ENCODE measurements at regions not wholly inside any gene's neighbourhood (a gene's known extent, or its start where the extent isn't known, plus 50 kb on each side); places are given as distances from the start of the nearest gene placed in this dataset.
"Not testable (repeated sequence)": the region's sequence is repeated elsewhere in the genome, so short reads cannot be mapped to it uniquely, and the experiment has no call there.

- Histone ChIP-seq H3K4me1 (ENCODE audit: control insufficient read depth, insufficient read depth, low read length) (no peaks in the 10 kb centered on the region), H3K27me3 (ENCODE audit: control insufficient read depth, insufficient read depth, low read length) (no peaks in the 10 kb centered on the region), H3K9me3 (ENCODE audit: control insufficient read depth, low read depth, low read length) (no peaks in the 10 kb centered on the region), H3K36me3 (ENCODE audit: control insufficient read depth, insufficient read depth, low read length) (no peaks in the 10 kb centered on the region), H3K4me3 (ENCODE audit: low read length) (no peak overlapping the region), H3K27ac (ENCODE audit: low read length) (no peak overlapping the region)
- no CpG with 5 or more reads among the region's 1 CpG for WGBS (ENCODE audit: insufficient coverage, low lambda C conversion rate)
- no peak for DNase-seq
Observed at GRCh38 chr3:104347291-104347690, 1019.4 kb upstream of the ALCAM start.

GRCh38 chr3:104349836-104350235 is 1016.9 kb upstream of the ALCAM start:
- no peak overlapping the region for H3K27ac ChIP-seq (ENCODE audit: low read length)
- DNase-seq: no peak
- WGBS (ENCODE audit: insufficient coverage, low lambda C conversion rate): 71% methylated on average over 1 of the region's 1 CpG
- H3K4me1 ChIP-seq (ENCODE audit: control insufficient read depth, insufficient read depth, low read length): no peaks in the 10 kb centered on the region
- H3K27me3 ChIP-seq (ENCODE audit: control insufficient read depth, insufficient read depth, low read length): no peaks in the 10 kb centered on the region
- no peaks in the 10 kb centered on the region for H3K36me3 ChIP-seq (ENCODE audit: control insufficient read depth, insufficient read depth, low read length)
- peaks cover 5% of the 10 kb centered on the region for H3K9me3 ChIP-seq (ENCODE audit: control insufficient read depth, low read depth, low read length)
- no peak overlapping the region for H3K4me3 ChIP-seq (ENCODE audit: low read length)

DNA sequence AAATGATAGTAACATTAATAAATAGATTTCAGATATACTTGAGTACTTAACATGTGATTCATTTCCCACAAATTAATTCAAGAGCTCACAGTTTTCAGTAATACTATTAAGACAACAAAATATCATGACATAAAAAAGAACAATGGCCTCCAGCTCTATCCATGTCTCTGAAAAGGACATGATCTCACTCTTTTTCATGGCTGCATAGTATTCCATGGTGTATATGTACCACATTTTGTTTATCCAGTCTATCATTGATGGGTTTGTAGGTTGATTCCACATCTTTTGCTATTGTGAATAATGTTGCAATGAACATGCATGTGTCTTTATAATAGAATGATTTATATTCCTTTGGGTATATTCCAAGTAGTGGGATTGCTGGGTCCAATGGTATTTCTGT is 1012.8 kb upstream of the ALCAM start:
- Histone ChIP-seq H3K4me1 (ENCODE audit: control insufficient read depth, insufficient read depth, low read length) (no peaks in the 10 kb centered on the region), H3K4me3 (ENCODE audit: low read length) (no peak overlapping the region), H3K9me3 (ENCODE audit: control insufficient read depth, low read depth, low read length) (peaks cover 5% of the 10 kb centered on the region), H3K27me3 (ENCODE audit: control insufficient read depth, insufficient read depth, low read length) (no peaks in the 10 kb centered on the region), H3K36me3 (ENCODE audit: control insufficient read depth, insufficient read depth, low read length) (no peaks in the 10 kb centered on the region), H3K27ac (ENCODE audit: low read length) (no peak overlapping the region)
- no peak for DNase-seq

DNA sequence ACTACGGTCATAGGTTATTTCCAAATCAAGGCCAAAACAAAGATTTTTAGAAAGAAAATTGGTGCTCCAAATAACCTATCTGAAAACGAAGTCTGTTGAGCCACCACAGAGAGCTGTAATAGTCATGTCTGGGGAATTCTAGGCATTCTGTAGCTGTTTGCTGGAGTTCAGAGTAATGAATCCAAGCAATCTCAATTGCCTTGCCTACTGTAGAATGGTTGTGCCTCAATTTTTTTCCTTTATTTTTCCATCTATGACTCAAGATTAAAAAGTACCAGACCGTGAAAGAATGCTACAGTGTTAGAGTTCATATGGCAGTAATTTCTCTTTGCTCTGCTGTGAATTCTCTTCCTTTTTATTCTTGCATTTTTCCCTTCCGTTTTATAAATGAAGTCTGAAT is 1007.2 kb upstream of the ALCAM start:
- no peaks in the 10 kb centered on the region for H3K9me3 ChIP-seq (ENCODE audit: control insufficient read depth, low read depth, low read length)
- DNase-seq: no peak
- 82% methylated on average over 3 of the region's 4 CpGs for WGBS (ENCODE audit: insufficient coverage, low lambda C conversion rate)
- no peaks in the 10 kb centered on the region for H3K4me1 ChIP-seq (ENCODE audit: control insufficient read depth, insufficient read depth, low read length)
- H3K4me3 ChIP-seq (ENCODE audit: low read length): no peak overlapping the region
- H3K36me3 ChIP-seq (ENCODE audit: control insufficient read depth, insufficient read depth, low read length): no peaks in the 10 kb centered on the region
- H3K27ac ChIP-seq (ENCODE audit: low read length): no peak overlapping the region
- no peaks in the 10 kb centered on the region for H3K27me3 ChIP-seq (ENCODE audit: control insufficient read depth, insufficient read depth, low read length)

GRCh38 chr3:104360038-104360437 is 1006.7 kb upstream of the ALCAM start:
- no peak overlapping the region for H3K4me3 ChIP-seq (ENCODE audit: low read length)
- H3K9me3 ChIP-seq (ENCODE audit: control insufficient read depth, low read depth, low read length): no peaks in the 10 kb centered on the region
- H3K36me3 ChIP-seq (ENCODE audit: control insufficient read depth, insufficient read depth, low read length): no peaks in the 10 kb centered on the region
- H3K27me3 ChIP-seq (ENCODE audit: control insufficient read depth, insufficient read depth, low read length): no peaks in the 10 kb centered on the region
- no peak overlapping the region for H3K27ac ChIP-seq (ENCODE audit: low read length)
- DNase-seq: no peak
- H3K4me1 ChIP-seq (ENCODE audit: control insufficient read depth, insufficient read depth, low read length): no peaks in the 10 kb centered on the region

DNA sequence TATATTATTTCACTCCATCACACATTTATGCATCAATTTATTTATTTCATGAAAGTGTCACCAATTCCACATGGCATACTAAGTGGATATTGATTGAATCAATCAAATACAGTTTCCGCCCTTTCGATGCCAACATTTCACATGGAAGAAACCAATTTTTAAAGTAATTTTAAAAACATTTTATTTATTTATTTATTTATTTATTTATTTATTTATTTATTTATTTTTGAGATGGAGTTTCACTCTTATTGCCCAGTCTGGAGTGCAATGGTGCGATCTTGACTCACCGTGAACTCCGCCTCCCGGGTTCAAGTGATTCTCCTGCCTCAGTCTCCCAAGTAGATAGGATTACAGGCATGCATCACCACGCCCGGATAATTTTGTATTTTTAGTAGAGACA is 1005.0 kb upstream of the ALCAM start:
- not testable (repeated sequence) for H3K27me3 ChIP-seq (ENCODE audit: control insufficient read depth, insufficient read depth, low read length)
- 88% methylated on average over 2 of the region's 8 CpGs for WGBS (ENCODE audit: insufficient coverage, low lambda C conversion rate)

GRCh38 chr3:104362319-104362718 is 1004.4 kb upstream of the ALCAM start:
- Histone ChIP-seq H3K4me3 (ENCODE audit: low read length) (no peak overlapping the region), H3K36me3 (ENCODE audit: control insufficient read depth, insufficient read depth, low read length) (no peaks in the 10 kb centered on the region), H3K27me3 (ENCODE audit: control insufficient read depth, insufficient read depth, low read length) (no peaks in the 10 kb centered on the region), H3K9me3 (ENCODE audit: control insufficient read depth, low read depth, low read length) (no peaks in the 10 kb centered on the region), H3K4me1 (ENCODE audit: control insufficient read depth, insufficient read depth, low read length) (no peaks in the 10 kb centered on the region), H3K27ac (ENCODE audit: low read length) (no peak overlapping the region)
- WGBS (ENCODE audit: insufficient coverage, low lambda C conversion rate): no CpG with 5 or more reads among the region's 6 CpGs
- no peak for DNase-seq

More for the DNA sequence above, 1005.0 kb upstream of the ALCAM start:
- not testable (repeated sequence) for H3K27ac ChIP-seq (ENCODE audit: low read length); H3K4me3 ChIP-seq (ENCODE audit: low read length); H3K36me3 ChIP-seq (ENCODE audit: control insufficient read depth, insufficient read depth, low read length); H3K9me3 ChIP-seq (ENCODE audit: control insufficient read depth, low read depth, low read length); H3K4me1 ChIP-seq (ENCODE audit: control insufficient read depth, insufficient read depth, low read length); DNase-seq

DNA sequence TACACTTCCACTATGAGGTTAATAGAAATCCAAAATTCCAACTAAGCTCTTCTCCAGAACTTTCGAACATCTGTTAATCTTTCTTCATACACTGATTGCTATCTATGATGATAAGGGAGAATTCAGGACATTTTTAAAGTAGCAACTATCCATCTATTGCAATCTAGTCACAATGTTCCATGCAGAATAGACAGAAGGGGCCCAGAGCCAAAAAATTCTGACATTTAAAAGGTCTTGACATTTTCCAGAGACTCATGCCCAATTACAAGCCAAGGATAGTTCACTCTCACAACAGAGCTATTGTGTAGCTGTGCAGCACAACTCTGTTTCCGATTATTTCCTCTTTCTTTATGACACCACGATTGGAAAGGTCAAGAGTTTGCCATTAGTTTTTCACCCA is 999.7 kb upstream of the ALCAM start:
- H3K4me1 ChIP-seq (ENCODE audit: control insufficient read depth, insufficient read depth, low read length): no peaks in the 10 kb centered on the region
- H3K27ac ChIP-seq (ENCODE audit: low read length): no peak overlapping the region
- peak in 1 of 2 donors; percentile 7 for DNase-seq
- H3K36me3 ChIP-seq (ENCODE audit: control insufficient read depth, insufficient read depth, low read length): no peaks in the 10 kb centered on the region
- 33% methylated on average over 1 of the region's 3 CpGs for WGBS (ENCODE audit: insufficient coverage, low lambda C conversion rate)
- H3K4me3 ChIP-seq (ENCODE audit: low read length): no peak overlapping the region
- H3K27me3 ChIP-seq (ENCODE audit: control insufficient read depth, insufficient read depth, low read length): no peaks in the 10 kb centered on the region
- H3K9me3 ChIP-seq (ENCODE audit: control insufficient read depth, low read depth, low read length): no peaks in the 10 kb centered on the region

DNA sequence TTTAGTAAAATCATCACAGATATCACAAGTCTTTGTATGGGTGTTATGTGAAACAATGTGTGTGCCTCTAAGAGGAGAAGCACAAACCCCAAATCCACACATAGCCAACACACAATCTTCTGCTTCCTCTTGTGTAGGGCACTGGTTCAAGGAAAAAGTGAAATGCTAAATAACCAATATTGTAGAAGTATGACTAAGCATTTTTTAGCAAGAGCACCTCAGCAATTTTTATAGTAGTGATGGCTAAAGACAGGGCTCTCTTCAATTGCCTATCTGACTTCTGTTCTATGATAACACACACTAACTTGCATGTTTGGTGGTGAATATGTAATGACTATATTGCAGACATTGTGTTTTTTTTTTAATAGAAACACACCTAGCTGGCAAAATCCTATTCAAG is 997.9 kb upstream of the ALCAM start:
- Histone ChIP-seq H3K4me3 (ENCODE audit: low read length) (no peak overlapping the region), H3K4me1 (ENCODE audit: control insufficient read depth, insufficient read depth, low read length) (no peaks in the 10 kb centered on the region), H3K27ac (ENCODE audit: low read length) (no peak overlapping the region), H3K36me3 (ENCODE audit: control insufficient read depth, insufficient read depth, low read length) (no peaks in the 10 kb centered on the region), H3K27me3 (ENCODE audit: control insufficient read depth, insufficient read depth, low read length) (no peaks in the 10 kb centered on the region), H3K9me3 (ENCODE audit: control insufficient read depth, low read depth, low read length) (peaks cover 2% of the 10 kb centered on the region)
- no peak for DNase-seq

DNA sequence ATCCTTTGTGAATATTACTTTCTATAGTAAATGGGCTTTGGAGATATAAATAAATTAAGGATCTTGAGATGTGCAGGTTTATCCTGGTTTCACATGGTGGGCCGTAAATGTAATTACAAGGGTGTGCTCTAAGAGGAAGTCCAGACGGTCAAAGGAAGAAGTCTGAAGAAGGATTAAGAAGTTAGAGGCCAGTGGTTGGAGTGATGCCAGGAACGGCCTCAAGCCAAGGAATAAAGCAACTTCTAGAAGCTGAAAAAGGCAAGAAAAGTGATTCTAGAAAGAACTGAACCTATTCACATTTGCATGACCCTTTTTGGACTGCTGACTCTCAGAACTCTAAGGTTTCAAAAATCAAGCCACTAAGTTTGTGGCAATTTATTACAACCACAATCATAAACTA is 981.3 kb upstream of the ALCAM start:
- H3K9me3 ChIP-seq (ENCODE audit: control insufficient read depth, low read depth, low read length): no peaks in the 10 kb centered on the region
- no peak for DNase-seq
- H3K27ac ChIP-seq (ENCODE audit: low read length): no peak overlapping the region
- 69% methylated on average over 3 of the region's 3 CpGs for WGBS (ENCODE audit: insufficient coverage, low lambda C conversion rate)
- no peak overlapping the region for H3K4me3 ChIP-seq (ENCODE audit: low read length)
- no peaks in the 10 kb centered on the region for H3K4me1 ChIP-seq (ENCODE audit: control insufficient read depth, insufficient read depth, low read length)
- H3K36me3 ChIP-seq (ENCODE audit: control insufficient read depth, insufficient read depth, low read length): no peaks in the 10 kb centered on the region
- H3K27me3 ChIP-seq (ENCODE audit: control insufficient read depth, insufficient read depth, low read length): no peaks in the 10 kb centered on the region

GRCh38 chr3:104388619-104389018 is 978.1 kb upstream of the ALCAM start:
- no peaks in the 10 kb centered on the region for H3K4me1 ChIP-seq (ENCODE audit: control insufficient read depth, insufficient read depth, low read length)
- H3K4me3 ChIP-seq (ENCODE audit: low read length): no peak overlapping the region
- H3K9me3 ChIP-seq (ENCODE audit: control insufficient read depth, low read depth, low read length): no peaks in the 10 kb centered on the region
- H3K27me3 ChIP-seq (ENCODE audit: control insufficient read depth, insufficient read depth, low read length): no peaks in the 10 kb centered on the region
- no peak overlapping the region for H3K27ac ChIP-seq (ENCODE audit: low read length)
- H3K36me3 ChIP-seq (ENCODE audit: control insufficient read depth, insufficient read depth, low read length): no peaks in the 10 kb centered on the region
- DNase-seq: no peak

DNA sequence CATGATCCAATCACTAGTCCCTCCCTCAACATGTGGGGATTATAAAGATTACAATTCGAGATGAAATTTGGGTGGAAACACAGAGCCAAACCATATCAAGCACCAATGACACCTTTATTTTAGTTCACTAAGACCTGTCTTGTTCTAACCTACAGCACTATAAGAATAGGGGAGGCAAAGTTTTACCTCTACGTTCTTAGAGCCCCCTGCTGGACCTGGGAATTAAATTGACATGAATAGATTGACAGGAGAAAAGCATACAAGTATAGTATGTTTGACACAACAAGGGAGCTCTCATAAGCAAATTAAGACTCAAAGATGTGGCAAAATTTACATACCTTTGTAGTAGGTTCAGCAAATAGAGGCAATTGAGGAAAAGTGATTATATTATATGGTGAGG is 974.4 kb upstream of the ALCAM start:
- Histone ChIP-seq H3K4me1 (ENCODE audit: control insufficient read depth, insufficient read depth, low read length) (no peaks in the 10 kb centered on the region), H3K27me3 (ENCODE audit: control insufficient read depth, insufficient read depth, low read length) (no peaks in the 10 kb centered on the region), H3K27ac (ENCODE audit: low read length) (no peak overlapping the region), H3K36me3 (ENCODE audit: control insufficient read depth, insufficient read depth, low read length) (no peaks in the 10 kb centered on the region), H3K9me3 (ENCODE audit: control insufficient read depth, low read depth, low read length) (no peaks in the 10 kb centered on the region), H3K4me3 (ENCODE audit: low read length) (no peak overlapping the region)
- DNase-seq: no peak
- no CpG with 5 or more reads among the region's 2 CpGs for WGBS (ENCODE audit: insufficient coverage, low lambda C conversion rate)
